ENCODE measurements at regions not wholly inside any gene's neighbourhood (a gene's known extent, or its start where the extent isn't known, plus 50 kb on each side); places are given as distances from the start of the nearest gene placed in this dataset.

DNA sequence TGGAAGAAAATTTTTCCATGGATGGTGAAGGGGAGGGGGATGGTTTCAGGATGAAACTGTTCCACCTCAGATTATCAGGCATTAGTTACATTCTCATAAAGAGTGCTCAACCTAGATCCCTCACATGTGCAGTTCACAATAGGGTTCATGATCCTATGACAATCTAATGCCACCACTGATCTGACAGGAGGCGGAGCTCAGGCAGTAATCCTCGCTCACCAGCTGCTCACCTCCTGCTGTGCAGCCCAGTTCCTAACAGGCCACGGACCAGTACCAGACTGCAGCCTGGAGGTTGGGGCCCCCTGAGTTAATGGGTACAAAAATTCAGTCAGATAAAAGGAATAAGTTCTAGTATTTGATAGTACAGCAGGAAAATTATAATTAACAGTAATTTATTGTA, 337.2 kb downstream of the NPR3 start:
- Histone ChIP-seq H3K27ac (ENCODE audit: low read depth in 1 of 2, low read length in 2 of 2) (no peak overlapping the region), H3K9me3 (ENCODE audit: control insufficient read depth in 1 of 2, insufficient read depth in 1 of 2, low read length in 2 of 2) (peaks cover 0 to 16% of the 10 kb centered on the region in 2 experiments), H3K27me3 (ENCODE audit: control insufficient read depth in 1 of 2, insufficient read depth in 2 of 2, low read length in 2 of 2) (no peaks in the 10 kb centered on the region), H3K4me1 (ENCODE audit: insufficient read depth, low read length) (no peaks in the 10 kb centered on the region), H3K36me3 (ENCODE audit: insufficient read depth, low read length) (no peaks in the 10 kb centered on the region), H3K4me3 (ENCODE audit: low read length) (no peak overlapping the region)
- intact Hi-C loops (cut with DNase I, micrococcal nuclease), result no loop called here
- H3K27ac Mint-ChIP-seq, result no peak overlapping the region
- no peaks in the 10 kb centered on the region for H3K36me3 Mint-ChIP-seq (ENCODE audit: low read depth)
- POLR2A ChIA-PET, result no interaction called here
- H3K4me1 Mint-ChIP-seq (ENCODE audit: low read depth), result no peaks in the 10 kb centered on the region
- DNase-seq, result no peak
- TF ChIP-seq, protein P1, sequence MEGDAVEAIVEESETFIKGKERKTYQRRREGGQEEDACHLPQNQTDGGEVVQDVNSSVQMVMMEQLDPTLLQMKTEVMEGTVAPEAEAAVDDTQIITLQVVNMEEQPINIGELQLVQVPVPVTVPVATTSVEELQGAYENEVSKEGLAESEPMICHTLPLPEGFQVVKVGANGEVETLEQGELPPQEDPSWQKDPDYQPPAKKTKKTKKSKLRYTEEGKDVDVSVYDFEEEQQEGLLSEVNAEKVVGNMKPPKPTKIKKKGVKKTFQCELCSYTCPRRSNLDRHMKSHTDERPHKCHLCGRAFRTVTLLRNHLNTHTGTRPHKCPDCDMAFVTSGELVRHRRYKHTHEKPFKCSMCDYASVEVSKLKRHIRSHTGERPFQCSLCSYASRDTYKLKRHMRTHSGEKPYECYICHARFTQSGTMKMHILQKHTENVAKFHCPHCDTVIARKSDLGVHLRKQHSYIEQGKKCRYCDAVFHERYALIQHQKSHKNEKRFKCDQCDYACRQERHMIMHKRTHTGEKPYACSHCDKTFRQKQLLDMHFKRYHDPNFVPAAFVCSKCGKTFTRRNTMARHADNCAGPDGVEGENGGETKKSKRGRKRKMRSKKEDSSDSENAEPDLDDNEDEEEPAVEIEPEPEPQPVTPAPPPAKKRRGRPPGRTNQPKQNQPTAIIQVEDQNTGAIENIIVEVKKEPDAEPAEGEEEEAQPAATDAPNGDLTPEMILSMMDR (IDR thresholded peaks at IDR 0.05), result no peak
- no peak overlapping the region for H3K4me3 Mint-ChIP-seq
- ATAC-seq (ENCODE audit: poor library complexity), result no peak
- peaks cover under 1% of the 10 kb centered on the region for H3K9me3 Mint-ChIP-seq
- H3K27me3 Mint-ChIP-seq, result no peaks in the 10 kb centered on the region
- CTCF ChIA-PET, result no interaction called here

DNA sequence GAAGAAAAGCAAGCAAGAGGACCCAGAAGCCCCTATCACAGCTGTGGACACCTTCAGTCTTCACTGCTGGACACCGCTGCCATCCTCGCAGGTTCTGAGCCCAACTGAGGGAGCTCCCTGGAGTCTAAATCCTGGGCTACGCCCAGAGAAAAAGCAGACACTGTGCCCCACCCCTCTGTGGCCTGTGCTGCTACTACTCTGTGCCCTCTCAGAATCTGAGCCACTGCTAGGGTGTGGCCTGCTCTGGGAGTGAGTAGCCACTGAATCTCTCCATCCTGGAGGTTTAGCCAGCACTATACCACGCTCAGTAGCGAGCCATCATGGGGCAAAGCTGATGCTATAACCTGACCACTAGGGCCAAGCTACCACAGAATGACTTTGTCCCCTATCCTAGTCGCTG, 338.2 kb downstream of the NPR3 start:
- ChIA-PET CTCF (no interaction called here), POLR2A (no interaction called here)
- Histone ChIP-seq H3K36me3 (ENCODE audit: insufficient read depth, low read length) (no peaks in the 10 kb centered on the region), H3K27ac (ENCODE audit: low read depth in 1 of 2, low read length in 2 of 2) (no peak overlapping the region), H3K4me3 (ENCODE audit: low read length) (no peak overlapping the region), H3K9me3 (ENCODE audit: control insufficient read depth in 1 of 2, insufficient read depth in 1 of 2, low read length in 2 of 2) (peaks cover 0 to 16% of the 10 kb centered on the region in 2 experiments), H3K4me1 (ENCODE audit: insufficient read depth, low read length) (no peaks in the 10 kb centered on the region), H3K27me3 (ENCODE audit: control insufficient read depth in 1 of 2, insufficient read depth in 2 of 2, low read length in 2 of 2) (no peaks in the 10 kb centered on the region)
- Mint-ChIP-seq H3K4me1 (ENCODE audit: low read depth) (no peaks in the 10 kb centered on the region), H3K9me3 (peaks cover 8% of the 10 kb centered on the region), H3K4me3 (no peak overlapping the region), H3K27ac (no peak overlapping the region), H3K27me3 (no peaks in the 10 kb centered on the region), H3K36me3 (ENCODE audit: low read depth) (no peaks in the 10 kb centered on the region)
- ATAC-seq (ENCODE audit: poor library complexity) (no peak), DNase-seq (no peak)
- intact Hi-C loops (cut with DNase I, micrococcal nuclease), result no loop called here
- TF ChIP-seq, protein P1 (IDR thresholded peaks at IDR 0.05), result no peak

DNA sequence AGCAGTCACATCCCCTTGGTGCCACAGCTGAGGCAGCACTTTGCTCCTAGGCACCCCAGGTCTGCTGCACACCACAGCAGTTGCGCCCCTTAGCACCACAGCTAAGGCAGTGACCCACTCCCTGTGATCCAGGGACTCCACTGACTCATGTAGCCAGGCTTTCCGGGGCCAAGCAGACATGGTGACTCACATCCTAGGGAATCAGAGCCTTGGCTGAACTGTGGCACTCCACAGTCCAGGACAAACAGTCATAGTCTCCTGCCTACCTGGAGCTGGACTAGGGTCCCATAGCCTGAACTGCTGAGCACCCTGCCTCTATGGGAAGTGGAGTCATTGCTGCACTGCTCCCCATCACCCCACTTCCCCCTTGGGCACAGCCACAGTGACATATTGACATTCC, 338.7 kb downstream of the NPR3 start:
- no peaks in the 10 kb centered on the region for H3K27me3 ChIP-seq (ENCODE audit: control insufficient read depth in 1 of 2, insufficient read depth in 2 of 2, low read length in 2 of 2)
- H3K9me3 Mint-ChIP-seq, result peaks cover 8% of the 10 kb centered on the region
- POLR2A ChIA-PET, result no interaction called here
- no peak overlapping the region for H3K4me3 ChIP-seq (ENCODE audit: low read length)
- CTCF ChIA-PET, result no interaction called here
- peaks cover 0 to 16% of the 10 kb centered on the region in 2 experiments for H3K9me3 ChIP-seq (ENCODE audit: control insufficient read depth in 1 of 2, insufficient read depth in 1 of 2, low read length in 2 of 2)
- H3K27ac ChIP-seq (ENCODE audit: low read depth in 1 of 2, low read length in 2 of 2), result no peak overlapping the region
- H3K4me1 ChIP-seq (ENCODE audit: insufficient read depth, low read length), result no peaks in the 10 kb centered on the region
- DNase-seq, result no peak
- H3K36me3 Mint-ChIP-seq (ENCODE audit: low read depth), result no peaks in the 10 kb centered on the region
- intact Hi-C loops (cut with DNase I, micrococcal nuclease), result no loop called here
- H3K4me1 Mint-ChIP-seq (ENCODE audit: low read depth), result no peaks in the 10 kb centered on the region
- H3K4me3 Mint-ChIP-seq, result no peak overlapping the region
- ATAC-seq (ENCODE audit: poor library complexity), result no peak
- TF ChIP-seq, protein P1 (IDR thresholded peaks at IDR 0.05), result no peak
- no peak overlapping the region for H3K27ac Mint-ChIP-seq
- H3K27me3 Mint-ChIP-seq, result no peaks in the 10 kb centered on the region
- H3K36me3 ChIP-seq (ENCODE audit: insufficient read depth, low read length), result no peaks in the 10 kb centered on the region
